ENCODE measurements at regions not wholly inside any gene's neighbourhood (a gene's known extent, or its start where the extent isn't known, plus 50 kb on each side); places are given as distances from the start of the nearest gene placed in this dataset.

GRCh38 chr5:52597625-52598024 lies 190.1 kb upstream of the ITGA1 start (continued):
- TF ChIP-seq CHD2 (IDR thresholded peaks at IDR 0.05; ENCODE audit: low read length, partially characterized antibody) (no peak), FOXM1 (IDR thresholded peaks at IDR 0.05; ENCODE audit: low read depth) (no peak), TAF1 (IDR thresholded peaks at IDR 0.05; ENCODE audit: borderline replicate concordance, low read depth, low read length) (no peak), EZH2phosphoT487 (IDR thresholded peaks at IDR 0.05; ENCODE audit: borderline replicate concordance, low read depth) (no peak)
- TF ChIP-seq, protein P1, sequence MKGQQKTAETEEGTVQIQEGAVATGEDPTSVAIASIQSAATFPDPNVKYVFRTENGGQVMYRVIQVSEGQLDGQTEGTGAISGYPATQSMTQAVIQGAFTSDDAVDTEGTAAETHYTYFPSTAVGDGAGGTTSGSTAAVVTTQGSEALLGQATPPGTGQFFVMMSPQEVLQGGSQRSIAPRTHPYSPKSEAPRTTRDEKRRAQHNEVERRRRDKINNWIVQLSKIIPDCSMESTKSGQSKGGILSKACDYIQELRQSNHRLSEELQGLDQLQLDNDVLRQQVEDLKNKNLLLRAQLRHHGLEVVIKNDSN (IDR thresholded peaks at IDR 0.05; ENCODE audit: borderline replicate concordance, low read depth), result no peak

GRCh38 chr5:52598968-52599367 lies 188.7 kb upstream of the ITGA1 start:
- no peaks in the 10 kb centered on the region for H3F3A ChIP-seq (replicated peaks; ENCODE audit: insufficient read depth)
- ChIA-PET CTCF (no interaction called here), POLR2A (no interaction called here)
- H3K36me3 ChIP-seq (replicated peaks in 1 of 2; ENCODE audit: control insufficient read depth in 1 of 2, insufficient read depth in 2 of 2, low read length in 1 of 2), result no peaks in the 10 kb centered on the region
- DNase-seq, result no peak
- no peaks in the 10 kb centered on the region for H3K27me3 ChIP-seq (ENCODE audit: insufficient read depth)
- peaks cover 0 to 11% of the 10 kb centered on the region in 2 experiments; a peak in 2 of 4 replicates for H3K4me1 ChIP-seq (ENCODE audit: control insufficient read depth in 1 of 2, insufficient read depth in 2 of 2, low read depth in 1 of 2, low read length in 1 of 2)
- no peak overlapping the region for H3K4me2 ChIP-seq
- H3K4me3 ChIP-seq (ENCODE audit: low read depth in 2 of 2, low read length in 1 of 2), result no peak overlapping the region
- no peak overlapping the region for H3K9ac ChIP-seq
- H3K9me2 ChIP-seq, result no peaks in the 10 kb centered on the region
- TF ChIP-seq RFX5 (IDR thresholded peaks at IDR 0.05; ENCODE audit: low read length) (no peak), SMC3 (IDR thresholded peaks at IDR 0.05; ENCODE audit: low read depth, low read length) (no peak), EP300 (IDR thresholded peaks at IDR 0.05; ENCODE audit: borderline replicate concordance in 1 of 2, low read depth in 1 of 2, low read length in 1 of 2) (no peak), POLR2AphosphoS5 (IDR thresholded peaks at IDR 0.05; ENCODE audit: low read depth, low read length) (no peak), NFIC (IDR thresholded peaks at IDR 0.05; ENCODE audit: borderline replicate concordance) (no peak), FOXJ3 (CRISPR knock-in tag; IDR thresholded peaks at IDR 0.05) (no peak), RCOR1 (IDR thresholded peaks at IDR 0.05; ENCODE audit: low read length) (no peak), GATA2 (CRISPR knock-in tag; IDR thresholded peaks at IDR 0.05) (no peak), TEAD4 (IDR thresholded peaks at IDR 0.05; ENCODE audit: borderline replicate concordance, insufficient read depth) (no peak), FOXM1 (IDR thresholded peaks at IDR 0.05; ENCODE audit: low read depth) (no peak), RXRA (IDR thresholded peaks at IDR 0.05; ENCODE audit: borderline replicate concordance, low read depth) (no peak), RAD21 (IDR thresholded peaks at IDR 0.05; ENCODE audit: low read length) (no peak), CHD2 (IDR thresholded peaks at IDR 0.05; ENCODE audit: low read length, partially characterized antibody) (no peak), SIN3A (IDR thresholded peaks at IDR 0.05; ENCODE audit: borderline replicate concordance, low read depth, low read length) (no peak), FOSL2 (IDR thresholded peaks at IDR 0.05; ENCODE audit: borderline replicate concordance, low read depth) (no peak), ELF1 (IDR thresholded peaks at IDR 0.05) (no peak), IRF3 (IDR thresholded peaks at IDR 0.05; ENCODE audit: low read depth, low read length) (no peak)
- TF ChIP-seq, protein P1 (IDR thresholded peaks at IDR 0.05; ENCODE audit: borderline replicate concordance, low read depth), result no peak
- TF ChIP-seq, protein P2, sequence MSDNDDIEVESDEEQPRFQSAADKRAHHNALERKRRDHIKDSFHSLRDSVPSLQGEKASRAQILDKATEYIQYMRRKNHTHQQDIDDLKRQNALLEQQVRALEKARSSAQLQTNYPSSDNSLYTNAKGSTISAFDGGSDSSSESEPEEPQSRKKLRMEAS (IDR thresholded peaks at IDR 0.05; ENCODE audit: low read depth), result no peak
- TF ChIP-seq, protein P3, sequence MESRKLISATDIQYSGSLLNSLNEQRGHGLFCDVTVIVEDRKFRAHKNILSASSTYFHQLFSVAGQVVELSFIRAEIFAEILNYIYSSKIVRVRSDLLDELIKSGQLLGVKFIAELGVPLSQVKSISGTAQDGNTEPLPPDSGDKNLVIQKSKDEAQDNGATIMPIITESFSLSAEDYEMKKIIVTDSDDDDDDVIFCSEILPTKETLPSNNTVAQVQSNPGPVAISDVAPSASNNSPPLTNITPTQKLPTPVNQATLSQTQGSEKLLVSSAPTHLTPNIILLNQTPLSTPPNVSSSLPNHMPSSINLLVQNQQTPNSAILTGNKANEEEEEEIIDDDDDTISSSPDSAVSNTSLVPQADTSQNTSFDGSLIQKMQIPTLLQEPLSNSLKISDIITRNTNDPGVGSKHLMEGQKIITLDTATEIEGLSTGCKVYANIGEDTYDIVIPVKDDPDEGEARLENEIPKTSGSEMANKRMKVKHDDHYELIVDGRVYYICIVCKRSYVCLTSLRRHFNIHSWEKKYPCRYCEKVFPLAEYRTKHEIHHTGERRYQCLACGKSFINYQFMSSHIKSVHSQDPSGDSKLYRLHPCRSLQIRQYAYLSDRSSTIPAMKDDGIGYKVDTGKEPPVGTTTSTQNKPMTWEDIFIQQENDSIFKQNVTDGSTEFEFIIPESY (IDR thresholded peaks at IDR 0.05; ENCODE audit: borderline replicate concordance, low read depth), result no peak
- H2AFZ ChIP-seq (ENCODE audit: low read depth), result no peak overlapping the region
- H4K20me1 ChIP-seq (ENCODE audit: insufficient read depth), result no peaks in the 10 kb centered on the region
- H3K27ac ChIP-seq (ENCODE audit: low read depth in 2 of 2, low read length in 1 of 2), result peak overlapping the region in 1 of 2 experiments; percentile 76; a peak in 2 of 4 replicates
- H3K79me2 ChIP-seq (ENCODE audit: insufficient read depth), result no peaks in the 10 kb centered on the region
- 56% methylated on average over 5 of the region's 5 CpGs for WGBS (ENCODE audit: low lambda C conversion rate)
- no peaks in the 10 kb centered on the region for H3K9me3 ChIP-seq
